ENCODE measurements at regions not wholly inside any gene's neighbourhood (a gene's known extent, or its start where the extent isn't known, plus 50 kb on each side); places are given as distances from the start of the nearest gene placed in this dataset.
"Not testable (repeated sequence)": the region's sequence is repeated elsewhere in the genome, so short reads cannot be mapped to it uniquely, and the experiment has no call there.

DNA sequence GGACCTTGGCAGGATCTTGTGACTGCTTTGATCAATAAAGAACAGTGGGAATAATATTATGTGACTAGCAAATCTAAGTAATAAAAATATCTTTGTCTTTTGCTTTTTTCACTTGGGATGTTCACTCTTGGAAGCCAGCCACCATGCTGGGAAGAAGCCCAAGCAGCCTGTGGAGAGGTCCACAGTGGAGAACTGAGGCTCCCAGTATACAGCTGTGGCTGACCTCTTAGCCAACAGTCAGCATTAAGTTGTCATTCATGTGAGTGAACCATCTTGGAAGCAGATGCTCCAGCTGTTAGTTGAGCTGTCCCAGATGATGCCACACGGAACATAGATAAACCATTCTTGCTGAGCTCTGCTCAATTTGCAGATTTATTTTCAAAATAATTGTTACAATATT is 160.0 kb downstream of the OSR1 start:
- DNase-seq = no peak

DNA sequence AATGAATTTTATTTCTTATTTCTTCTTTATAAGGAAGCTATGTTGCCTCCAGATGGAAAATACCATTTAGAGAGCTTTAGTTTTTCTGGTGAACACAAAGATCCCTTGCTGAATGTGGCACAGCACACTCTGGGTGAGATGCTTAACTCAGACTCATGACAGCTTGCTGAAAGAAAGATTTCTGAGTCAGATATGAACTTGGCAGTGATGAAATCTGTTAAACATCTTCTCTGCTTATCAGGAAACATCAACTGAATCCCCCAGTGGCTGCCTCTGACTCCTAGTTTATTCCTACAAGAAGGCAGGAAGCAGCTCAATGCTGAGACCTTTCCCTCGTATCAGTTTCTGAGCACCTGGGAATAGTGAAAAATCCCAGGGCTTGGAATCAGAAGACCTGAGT is 162.8 kb downstream of the OSR1 start:
- DNase-seq = no peak

DNA sequence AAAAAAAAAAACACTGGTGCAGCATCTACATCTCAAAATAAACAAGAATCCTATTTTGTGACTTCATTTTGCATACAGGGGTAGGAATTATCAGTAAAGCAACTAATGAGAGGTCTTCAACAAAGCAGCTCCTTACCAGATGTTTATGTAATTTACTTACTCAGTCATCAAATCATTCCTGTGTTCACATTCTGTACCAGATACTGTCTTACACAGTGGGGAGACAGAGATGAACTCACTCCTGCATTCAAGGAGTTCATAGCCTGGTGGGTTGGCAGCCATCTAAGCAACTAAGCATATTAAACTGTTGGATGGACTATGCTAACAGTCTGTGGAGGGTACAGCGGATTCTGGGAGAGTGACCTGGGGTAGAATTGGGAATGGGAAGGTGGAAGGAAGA is 169.0 kb downstream of the OSR1 start:
- no peak for DNase-seq

DNA sequence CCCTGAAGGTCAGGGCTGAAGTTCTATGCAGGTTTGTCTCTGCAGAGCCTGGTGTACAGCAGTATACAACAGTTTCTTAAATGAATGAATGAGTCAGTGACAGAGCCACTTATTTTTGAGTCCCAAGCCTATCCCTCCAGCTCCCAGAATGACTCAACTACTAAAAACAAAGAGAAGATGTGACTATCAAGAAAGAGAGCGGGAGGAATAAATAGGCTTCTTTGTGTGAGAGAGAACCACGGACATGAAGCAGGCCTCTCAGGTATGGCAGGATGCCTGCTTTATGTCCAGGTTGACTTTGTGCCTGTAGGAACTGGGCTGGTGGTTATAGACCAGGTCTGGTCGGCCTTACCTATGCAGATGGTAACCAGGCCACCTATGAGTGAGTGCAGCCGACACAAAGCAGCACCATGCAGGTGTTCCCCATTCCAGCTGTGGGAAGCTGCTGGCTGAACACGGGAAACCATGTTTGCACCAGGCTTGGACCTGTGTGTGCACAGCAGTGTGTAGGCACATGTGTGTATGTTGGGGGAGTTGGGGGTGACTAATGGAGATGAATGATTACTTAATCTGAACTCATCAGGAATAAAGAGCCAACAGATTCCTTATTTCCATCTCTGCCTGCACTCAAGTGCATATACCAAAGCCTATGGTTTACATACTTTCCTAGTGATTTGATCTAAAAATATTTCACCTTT is 171.0 kb downstream of the OSR1 start:
- DNase-seq = no peak

DNA sequence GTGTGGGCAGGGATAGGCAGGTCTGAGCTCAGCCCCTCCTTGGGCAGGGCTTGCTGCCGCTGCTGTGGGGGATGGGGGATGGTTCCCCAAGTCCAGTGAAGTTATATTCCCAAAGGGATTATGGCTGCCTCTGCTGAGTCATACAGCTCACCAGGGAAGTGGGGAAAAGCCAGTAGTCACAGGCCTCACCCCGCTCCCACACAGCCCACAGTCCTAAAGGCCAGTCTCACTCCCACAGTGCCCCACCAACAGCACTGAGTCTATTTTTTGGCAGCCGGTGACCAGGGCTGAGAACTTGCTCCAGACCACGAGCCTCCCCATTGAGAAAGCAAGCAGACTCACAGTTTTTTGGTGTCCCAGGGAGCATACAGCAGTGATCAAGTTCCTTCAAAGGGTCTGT is 173.3 kb downstream of the OSR1 start:
- DNase-seq = no peak

DNA sequence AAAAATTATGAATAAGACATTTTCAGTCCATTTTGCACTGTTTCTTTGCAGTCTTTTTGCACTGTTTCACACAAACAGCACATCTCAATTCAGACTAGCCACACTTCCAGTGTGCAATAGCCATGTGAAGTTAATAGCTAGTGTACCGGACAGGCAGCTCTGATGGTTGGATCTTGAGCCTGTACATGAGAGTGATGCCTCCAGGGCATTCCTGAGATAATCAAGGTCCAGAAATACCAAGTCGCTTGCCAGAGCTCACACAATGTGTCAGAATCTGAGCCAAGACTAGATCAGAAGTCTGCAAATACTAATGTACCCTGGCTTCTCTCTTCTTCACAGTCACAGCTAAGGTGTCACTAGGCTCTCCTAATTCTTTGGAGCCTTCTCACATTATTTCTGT is 180.2 kb downstream of the OSR1 start:
- DNase-seq = no peak

DNA sequence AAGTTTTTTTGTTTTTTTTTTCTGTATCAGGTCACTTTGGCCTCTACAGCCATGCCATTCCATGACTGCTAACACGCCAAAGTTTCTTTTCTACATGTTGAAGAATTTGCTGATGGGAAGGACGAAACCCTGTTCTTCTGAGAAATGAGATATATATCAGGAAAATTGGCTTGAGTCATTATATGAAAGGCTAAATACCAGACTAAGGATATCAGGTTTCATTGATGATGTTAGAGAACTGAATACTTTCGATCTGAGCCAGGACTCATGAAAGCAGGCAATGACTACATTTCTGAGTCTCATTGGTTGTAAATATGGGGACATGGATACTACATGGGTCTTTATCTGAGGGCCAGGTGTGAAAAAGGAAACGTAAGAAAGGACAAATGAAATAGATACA is 181.4 kb downstream of the OSR1 start:
- DNase-seq = no peak

DNA sequence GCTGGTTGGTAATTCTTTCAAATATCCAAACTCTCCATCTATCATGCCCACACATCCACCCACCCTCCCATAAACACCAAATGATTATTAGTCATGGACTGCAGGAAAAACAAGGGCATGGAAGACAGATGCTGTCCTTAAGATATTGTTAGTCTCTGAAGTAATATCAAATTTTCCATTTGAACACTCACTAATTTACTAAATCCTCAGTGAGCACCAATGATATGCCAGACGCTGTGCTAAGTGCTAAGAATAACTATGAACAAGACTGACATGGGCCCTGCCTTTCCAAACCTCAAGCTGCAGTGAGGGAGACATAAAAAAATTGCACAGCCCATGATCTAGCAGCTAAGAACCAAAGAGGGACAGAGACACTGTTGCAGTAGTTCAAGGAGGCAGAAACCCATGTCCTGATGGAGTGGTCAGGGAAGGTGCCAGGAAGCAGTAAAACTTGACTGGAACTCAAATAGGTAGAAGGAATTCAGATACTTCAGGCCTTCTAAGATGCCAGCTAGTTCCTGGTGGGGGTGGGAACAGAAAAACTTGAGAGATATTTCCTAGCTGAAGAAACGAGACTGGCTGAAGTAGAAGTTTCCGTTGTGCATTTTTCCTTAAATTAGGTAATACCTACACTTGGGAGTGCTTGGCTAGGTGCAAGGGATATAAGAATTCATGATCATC is 182.1 kb downstream of the OSR1 start:
- no peak for DNase-seq

DNA sequence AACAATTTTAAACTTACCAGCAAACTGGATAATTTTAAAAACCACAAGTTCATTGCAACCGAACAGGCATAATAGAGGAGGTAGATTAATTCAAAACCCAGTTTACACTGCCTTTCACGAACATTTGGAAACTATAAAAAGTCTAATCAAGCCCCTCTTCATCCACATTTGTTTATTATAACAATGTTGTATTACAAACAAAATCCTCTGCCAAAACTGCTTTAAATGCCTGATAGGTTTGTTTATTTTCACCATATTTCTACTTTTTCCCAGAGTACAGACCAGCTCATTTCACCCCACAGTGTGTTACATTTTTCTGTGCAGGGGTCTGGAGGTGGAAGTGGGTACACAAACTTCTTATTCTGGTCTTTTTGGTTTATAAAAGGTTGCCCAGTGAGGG is 184.2 kb downstream of the OSR1 start:
- no peak for DNase-seq

DNA sequence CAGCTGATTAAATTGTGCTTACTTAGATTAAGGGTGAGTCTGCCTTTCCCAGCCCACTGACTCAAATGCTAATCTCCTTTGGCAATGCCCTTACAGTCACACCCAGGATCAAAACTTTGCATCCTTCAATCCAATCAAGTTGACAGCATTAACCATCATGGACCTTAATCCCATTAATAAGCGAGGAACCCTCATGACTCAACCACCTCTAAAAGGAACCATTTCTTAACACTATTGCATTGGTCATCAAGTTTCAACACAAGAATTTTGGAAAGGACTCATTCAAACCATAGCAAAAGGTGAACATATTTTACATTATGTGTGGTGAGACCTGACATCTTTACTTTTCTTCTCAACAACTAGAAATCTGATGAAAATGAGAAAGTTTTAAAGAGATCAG is 187.0 kb downstream of the OSR1 start:
- no peak for DNase-seq

DNA sequence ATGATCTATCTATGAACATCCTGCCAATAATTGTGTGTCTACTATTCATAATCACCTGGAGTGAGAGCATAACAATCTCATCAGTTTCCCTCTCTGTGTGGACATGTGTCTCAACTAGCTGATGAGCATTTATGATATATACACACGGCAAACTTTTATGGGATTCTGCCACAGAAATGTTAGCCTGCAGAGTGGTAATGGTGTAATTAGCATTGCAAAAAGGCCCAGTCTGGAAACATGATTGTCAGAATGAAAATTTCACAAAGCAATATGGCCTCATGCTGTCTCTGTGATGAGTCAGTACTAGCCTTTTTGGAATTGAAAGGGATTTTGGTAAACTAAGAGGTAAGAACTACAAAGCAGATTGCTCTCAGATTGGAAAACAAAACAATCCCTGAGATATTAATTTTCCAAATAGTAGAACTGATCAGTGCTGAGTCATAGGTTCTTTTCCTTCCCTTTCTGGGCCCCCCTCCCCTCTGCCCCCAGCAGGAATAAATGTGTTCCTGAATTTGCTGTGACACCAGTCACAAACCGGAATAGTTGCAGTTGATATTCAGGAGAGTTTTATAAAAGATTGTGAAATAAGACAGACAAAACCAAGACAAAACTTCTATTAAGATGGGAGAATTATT is 189.2 kb downstream of the OSR1 start:
- DNase-seq = no peak

DNA sequence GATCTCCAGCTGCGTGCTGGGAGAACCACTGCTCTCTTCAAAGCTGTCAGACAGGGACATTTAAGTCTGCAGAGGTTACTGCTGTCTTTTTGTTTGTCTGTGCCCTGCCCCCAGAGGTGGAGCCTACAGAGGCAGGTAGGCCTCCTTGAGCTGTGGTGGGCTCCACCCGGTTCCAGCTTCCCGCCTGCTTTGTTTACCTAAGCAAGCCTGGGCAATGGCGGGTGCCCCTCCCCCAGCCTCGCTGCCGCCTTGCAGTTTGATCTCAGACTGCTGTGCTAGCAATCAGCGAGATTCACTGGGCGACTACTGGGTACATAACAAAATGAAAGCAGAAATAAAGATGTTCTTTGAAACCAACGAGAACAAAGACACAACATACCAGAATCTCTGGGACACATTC is 194.3 kb downstream of the OSR1 start:
- DNase-seq = not testable (repeated sequence)

DNA sequence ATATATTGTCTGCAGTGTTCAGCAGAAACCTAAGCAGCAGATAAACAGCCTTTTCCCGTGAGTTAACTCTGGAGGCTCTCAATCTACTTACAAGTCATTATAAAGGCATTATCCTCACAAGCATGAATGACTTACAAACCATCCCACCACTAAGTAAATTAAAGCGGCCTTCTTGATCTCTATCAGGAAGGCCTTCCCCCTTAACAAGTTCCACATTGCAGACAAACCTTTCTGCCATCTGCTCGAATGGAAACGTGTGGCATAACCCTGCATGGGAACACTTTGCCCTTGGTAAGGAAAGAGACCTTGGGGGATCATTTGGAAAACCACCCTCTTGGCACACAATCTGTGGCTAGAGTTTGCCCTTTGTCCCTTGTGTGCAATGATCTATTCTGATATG is 199.5 kb downstream of the OSR1 start:
- DNase-seq = no peak

DNA sequence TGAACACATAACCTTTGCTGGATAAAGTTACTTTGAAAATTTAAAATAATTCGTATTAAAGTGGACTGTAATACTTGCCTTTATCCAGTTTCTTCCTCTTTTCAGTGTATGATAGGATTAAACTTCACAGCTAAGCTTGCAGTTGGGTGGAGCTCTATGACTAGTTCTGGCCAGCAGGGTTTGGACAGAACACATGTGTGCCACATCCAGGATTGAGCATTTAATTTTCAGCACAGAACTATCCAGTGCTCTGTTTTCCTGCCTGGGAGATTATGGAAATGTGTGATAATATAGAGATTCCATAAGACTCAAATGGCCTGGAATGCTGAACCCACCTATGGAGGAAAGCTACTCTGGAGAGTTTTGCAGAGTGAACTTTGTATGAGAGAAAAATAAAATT is 200.2 kb downstream of the OSR1 start:
- no peak for DNase-seq

DNA sequence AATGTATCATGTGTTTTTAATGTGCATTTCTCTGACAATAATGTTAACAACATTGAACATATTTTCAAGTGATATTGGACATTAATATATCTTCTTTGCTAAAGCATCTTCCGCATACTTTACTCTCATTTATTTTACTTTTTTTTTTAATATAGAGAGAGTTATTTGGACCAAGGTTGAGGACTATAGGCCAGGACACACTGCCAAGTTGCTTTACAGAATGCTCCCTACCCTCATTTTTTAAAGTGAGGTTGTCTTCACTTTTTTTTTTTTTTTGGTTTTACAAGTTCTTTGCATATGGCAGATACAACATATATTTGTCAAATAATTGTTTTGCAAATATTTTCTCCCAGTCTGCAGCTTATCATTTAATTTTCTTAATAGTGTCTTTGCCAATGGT is 201.8 kb downstream of the OSR1 start:
- no peak for DNase-seq

DNA sequence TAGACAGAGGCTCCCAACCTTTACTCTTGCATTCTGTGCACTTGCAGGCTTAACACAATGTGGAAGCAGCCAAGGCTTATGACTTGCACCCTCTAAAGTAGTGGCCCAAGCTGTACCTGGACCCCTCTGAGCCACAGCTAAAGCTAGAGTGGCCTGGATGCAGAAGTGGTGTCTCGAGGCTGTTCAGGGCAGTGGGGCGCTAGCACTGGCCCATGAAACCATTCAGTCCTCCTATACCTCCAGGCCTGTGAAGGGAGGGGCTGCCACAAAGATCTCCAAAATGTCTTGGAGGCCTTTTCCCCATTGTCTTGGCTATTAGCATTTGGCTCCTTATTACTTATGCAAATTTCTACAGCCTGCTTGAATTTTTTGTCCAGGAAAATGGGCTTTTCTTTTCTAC is 207.7 kb downstream of the OSR1 start:
- no peak for DNase-seq

DNA sequence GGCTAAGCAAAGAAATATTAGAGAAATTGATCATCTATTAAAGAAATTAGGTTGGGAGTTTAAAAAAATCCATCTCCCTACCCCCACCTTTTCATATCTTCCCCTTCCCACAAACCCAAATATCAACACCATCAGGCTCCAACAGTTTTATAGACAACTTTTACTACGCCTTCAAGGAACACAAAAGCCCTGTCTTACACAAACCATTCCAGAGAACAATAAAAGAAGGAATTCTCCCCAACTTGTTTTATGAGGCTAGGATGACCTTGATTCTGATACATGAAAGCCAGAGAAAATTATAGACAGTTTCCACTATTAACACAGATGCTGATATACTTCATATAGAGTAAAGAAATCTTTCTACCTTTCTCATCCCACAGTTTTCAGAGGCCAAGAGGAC is 211.6 kb downstream of the OSR1 start:
- no peak for DNase-seq

DNA sequence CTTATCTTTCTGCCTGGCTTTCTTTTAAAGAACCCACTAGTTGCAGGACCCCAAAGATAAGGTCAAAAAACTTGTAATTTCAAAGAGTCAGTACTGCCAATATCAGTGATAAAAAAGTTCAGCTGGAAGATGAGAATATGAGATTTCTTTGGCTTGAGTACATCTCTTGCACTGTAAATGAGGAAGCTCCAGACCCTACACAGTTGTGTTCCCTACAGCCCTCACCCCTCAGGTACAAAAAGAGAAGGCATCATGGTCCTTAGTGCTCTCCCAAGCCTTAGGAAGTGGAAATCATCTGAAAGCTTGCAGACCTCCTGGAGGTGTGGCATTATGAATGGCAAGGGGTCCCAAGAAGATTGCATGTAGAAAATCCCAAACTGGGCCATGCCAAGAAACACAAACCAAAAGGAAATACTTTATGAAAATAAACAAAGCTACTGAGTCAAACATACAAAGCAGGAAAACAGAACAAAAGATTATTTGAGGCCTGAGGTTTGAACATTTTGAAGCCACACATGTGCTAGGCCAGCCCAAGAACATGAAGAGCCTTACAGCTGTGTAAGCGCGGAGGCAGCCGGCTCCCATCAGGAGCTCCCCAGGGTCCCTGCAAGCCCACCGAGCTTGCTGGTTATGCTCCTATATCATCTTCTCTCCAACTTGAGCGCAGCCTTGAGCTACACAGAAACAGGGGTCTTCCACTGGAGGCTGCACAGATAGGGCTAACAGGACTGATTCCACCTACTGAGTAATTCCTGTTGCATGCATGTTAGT is 217.0 kb downstream of the OSR1 start:
- no peak for DNase-seq

DNA sequence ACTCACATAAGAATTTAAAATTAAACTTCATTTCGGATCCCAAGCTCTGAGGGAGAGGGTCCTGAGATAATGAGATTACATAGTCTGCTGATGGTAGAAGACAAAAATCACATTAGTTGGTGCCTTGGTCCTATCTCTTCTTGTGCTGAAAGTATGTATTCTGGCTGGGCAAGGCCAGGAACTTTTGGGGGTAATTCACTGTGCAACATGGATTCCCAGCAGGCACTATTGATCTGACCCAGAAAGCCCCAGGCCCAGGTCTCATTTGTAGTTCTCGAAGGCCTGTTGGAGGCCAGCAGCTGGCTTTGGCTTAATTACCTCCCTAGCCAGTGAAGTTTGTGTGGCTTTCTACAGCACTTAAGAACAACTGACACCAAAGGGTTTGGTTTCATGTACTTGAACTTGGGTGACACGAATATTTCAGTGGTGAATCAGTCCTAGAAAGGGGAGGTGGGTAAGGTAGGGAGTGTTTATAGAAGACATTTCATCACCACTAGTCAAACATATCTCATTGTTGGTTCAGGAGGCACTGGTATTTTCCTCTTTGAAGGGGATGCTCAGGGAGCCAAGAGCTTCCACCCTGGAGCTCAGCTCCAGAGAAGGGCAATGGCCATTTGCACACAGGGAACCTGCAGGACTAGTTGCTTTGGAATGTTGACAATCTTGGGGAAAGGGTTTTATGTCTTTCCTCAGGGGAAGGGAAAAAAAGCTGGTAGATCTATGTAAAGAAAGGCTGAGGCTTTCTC is 217.8 kb downstream of the OSR1 start:
- no peak for DNase-seq

DNA sequence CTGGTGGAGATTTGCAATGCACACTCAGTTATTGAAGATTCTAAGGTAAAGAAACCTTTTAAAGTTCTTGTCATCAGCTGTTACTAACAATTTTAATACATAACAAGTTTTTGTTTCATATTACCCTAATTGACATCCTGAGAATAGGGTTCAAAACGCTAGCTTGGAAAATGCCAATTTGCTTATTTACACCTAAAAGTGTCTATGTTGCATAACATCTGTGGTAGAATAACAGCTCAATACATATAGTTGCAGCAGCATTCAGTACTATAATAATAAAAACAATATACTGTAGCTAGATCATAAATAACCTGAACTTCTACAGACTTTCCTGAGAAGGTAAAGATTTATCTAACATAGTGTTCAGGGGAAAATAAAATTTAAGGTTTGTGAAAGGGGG is 219.0 kb downstream of the OSR1 start:
- no peak for DNase-seq

DNA sequence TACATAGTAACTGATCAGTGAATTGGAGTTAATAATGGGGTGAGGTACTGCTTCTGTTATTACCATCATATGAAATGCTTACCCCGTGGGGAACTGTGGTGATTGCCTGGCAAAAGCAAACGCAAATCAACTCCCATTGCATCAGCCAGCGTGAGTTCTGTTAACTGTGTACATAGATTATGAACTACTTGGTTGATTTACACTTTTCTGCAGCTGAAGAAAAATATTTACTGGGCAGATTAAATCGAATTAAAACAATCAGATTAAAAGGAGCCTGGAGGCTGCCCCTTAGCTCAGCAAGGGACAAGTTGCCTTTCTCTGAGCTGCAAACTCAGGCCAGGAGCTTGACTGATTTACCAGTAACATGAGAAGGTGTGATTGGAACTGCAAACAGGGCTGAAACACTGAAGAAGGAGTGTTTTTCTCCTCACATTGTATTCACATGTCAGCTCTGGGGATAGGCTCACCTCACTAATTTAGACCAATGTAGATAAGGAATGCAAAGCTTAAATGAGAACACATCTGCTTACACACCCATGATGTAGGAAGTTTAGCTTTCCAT is 220.1 kb downstream of the OSR1 start:
- no peak for DNase-seq

DNA sequence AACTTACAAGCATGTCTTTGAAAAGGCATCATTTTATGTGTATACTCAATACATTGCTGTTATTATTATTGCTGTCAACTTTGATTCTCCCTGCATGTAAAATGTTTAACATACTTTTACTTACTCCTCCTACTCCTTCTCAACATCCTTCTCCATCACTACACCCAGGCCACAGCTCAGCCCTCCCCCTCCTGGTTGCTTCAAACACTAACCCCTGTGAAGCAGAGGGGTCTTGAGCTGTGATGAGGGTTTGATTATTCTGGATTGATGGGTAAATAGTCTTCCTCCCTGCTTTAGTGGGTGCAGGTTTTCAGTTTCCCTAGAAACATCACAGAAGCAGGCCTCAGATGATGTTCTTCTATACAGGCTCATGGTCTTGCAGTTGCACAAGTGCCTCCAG is 221.0 kb downstream of the OSR1 start:
- DNase-seq = no peak

DNA sequence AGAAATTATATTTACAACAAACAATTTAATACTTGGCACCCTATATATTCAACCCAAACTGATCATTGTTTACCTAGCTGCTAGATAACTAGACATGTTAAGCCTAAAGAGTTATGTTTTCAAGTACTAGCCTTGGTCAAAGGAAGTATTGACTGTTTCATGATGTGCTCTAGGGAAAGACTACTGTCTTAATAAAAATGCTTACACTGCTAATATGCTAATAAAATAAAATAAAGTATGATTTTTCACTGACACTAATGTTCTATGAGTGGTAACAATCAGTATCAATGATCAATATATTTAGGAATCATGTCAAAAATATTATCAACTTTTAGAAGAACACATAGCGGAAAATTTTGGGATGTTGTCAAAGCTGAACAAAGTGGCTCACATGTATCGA is 225.5 kb downstream of the OSR1 start:
- no peak for DNase-seq
